ENCODE measurements at regions not wholly inside any gene's neighbourhood (a gene's known extent, or its start where the extent isn't known, plus 50 kb on each side); places are given as distances from the start of the nearest gene placed in this dataset.

DNA sequence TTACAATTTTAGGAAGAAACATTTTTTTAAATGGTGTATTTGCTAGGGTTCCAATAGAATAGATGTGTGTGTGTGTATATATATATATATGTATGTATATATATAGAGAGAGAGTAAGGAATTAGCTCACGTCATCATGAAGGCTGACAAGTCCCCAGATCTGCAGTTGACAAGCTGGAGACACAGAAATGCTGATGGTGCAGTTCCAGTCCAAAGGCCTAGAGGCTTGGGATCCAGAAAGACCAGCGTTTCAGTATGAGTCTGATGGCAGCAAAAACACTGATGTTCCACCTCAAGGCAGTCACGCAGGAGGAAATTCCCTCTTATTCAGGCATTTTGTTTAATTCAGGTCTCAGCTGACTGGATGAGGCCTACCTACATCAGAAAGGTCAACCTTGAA, 386.8 kb downstream of the PTH2R start:
- Histone ChIP-seq H3K4me3 (ENCODE audit: control insufficient read depth in 2 of 3, extremely low read depth in 1 of 3, insufficient read depth in 2 of 3, low read depth in 1 of 3, low read length in 3 of 3) (no peak overlapping the region), H3K9me1 (ENCODE audit: control insufficient read depth, extremely low read depth, insufficient read depth, low read length) (no peaks in the 10 kb centered on the region), H2AFZ (ENCODE audit: control insufficient read depth, low read length) (no peak overlapping the region), H3K9ac (ENCODE audit: control insufficient read depth, extremely low read depth, insufficient read depth, low read length) (no peak overlapping the region), H3K27me3 (ENCODE audit: control insufficient read depth, extremely low read depth, insufficient read depth, low read length) (no peaks in the 10 kb centered on the region), H3K9me3 (ENCODE audit: control insufficient read depth, low read depth, low read length) (no peaks in the 10 kb centered on the region), H3K36me3 (ENCODE audit: control insufficient read depth in 2 of 2, extremely low read depth in 1 of 2, insufficient read depth in 2 of 2, low read length in 2 of 2) (no peaks in the 10 kb centered on the region), H3K79me2 (ENCODE audit: control insufficient read depth, insufficient read depth, low read length) (no peaks in the 10 kb centered on the region), H3K4me1 (ENCODE audit: control insufficient read depth, extremely low read depth, insufficient read depth, low read length) (no peaks in the 10 kb centered on the region), H3K4me2 (ENCODE audit: control insufficient read depth, extremely low read depth, insufficient read depth, low read depth, low read length) (no peak overlapping the region), H4K20me1 (ENCODE audit: control insufficient read depth, extremely low read depth, insufficient read depth, low read length) (no peaks in the 10 kb centered on the region), H3K27ac (ENCODE audit: control insufficient read depth, insufficient read depth, low read length) (no peak overlapping the region)
- dilution Hi-C loops (cut with MboI; ENCODE audit: extremely low pct_ligation_motif_present, low sequenced_read_pairs) = no loop called here
- no peak for DNase-seq (ENCODE audit: low read depth, low spot score)
- no peak for FAIRE-seq
- TF ChIP-seq EZH2 (IDR thresholded peaks at IDR 0.05; ENCODE audit: low read length) = no peak
- TF ChIP-seq, protein P1, sequence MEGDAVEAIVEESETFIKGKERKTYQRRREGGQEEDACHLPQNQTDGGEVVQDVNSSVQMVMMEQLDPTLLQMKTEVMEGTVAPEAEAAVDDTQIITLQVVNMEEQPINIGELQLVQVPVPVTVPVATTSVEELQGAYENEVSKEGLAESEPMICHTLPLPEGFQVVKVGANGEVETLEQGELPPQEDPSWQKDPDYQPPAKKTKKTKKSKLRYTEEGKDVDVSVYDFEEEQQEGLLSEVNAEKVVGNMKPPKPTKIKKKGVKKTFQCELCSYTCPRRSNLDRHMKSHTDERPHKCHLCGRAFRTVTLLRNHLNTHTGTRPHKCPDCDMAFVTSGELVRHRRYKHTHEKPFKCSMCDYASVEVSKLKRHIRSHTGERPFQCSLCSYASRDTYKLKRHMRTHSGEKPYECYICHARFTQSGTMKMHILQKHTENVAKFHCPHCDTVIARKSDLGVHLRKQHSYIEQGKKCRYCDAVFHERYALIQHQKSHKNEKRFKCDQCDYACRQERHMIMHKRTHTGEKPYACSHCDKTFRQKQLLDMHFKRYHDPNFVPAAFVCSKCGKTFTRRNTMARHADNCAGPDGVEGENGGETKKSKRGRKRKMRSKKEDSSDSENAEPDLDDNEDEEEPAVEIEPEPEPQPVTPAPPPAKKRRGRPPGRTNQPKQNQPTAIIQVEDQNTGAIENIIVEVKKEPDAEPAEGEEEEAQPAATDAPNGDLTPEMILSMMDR (optimal IDR thresholded peaks at IDR 0.05 in 1 of 3, IDR thresholded peaks at IDR 0.05 in 1 of 3, conservative IDR thresholded peaks at IDR 0.05 in 1 of 3; ENCODE audit: extremely low read depth in 1 of 3, insufficient read depth in 2 of 3, low read length in 3 of 3) = no peak

DNA sequence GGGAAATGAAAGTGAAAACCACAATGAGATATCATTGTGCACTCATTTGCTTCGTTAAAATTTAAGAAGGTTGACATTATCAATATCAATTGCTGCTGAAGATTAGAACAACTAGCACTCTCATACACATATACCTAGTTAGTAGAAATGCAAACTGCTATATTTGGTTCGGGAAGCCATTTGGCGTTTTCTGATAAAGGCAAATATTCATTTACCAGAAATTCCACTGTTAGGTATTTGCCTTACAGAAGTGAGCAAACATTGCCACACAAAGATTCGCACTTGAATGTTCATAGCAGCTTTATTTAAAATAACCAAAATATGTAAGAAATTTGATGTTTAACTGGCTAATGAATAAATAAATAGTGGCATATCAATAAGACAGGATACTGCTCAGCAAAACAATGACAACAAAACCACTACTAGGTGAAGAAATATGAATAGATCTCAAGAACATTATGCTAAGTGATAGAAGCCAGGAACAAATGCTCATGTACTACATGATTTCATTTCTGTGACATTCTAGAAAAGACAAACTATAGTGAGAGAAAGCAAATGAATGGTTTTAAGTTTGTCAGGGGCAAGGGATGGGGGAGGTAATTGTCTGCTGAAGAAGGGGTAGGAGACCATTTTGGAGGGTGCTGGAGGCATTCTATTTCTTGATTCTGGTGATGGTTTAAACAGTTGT, 387.8 kb downstream of the PTH2R start:
- no peaks in the 10 kb centered on the region for H3K79me2 ChIP-seq (ENCODE audit: control insufficient read depth, insufficient read depth, low read length)
- H4K20me1 ChIP-seq (ENCODE audit: control insufficient read depth, extremely low read depth, insufficient read depth, low read length) = no peaks in the 10 kb centered on the region
- H3K4me2 ChIP-seq (ENCODE audit: control insufficient read depth, extremely low read depth, insufficient read depth, low read depth, low read length) = no peak overlapping the region
- H3K4me1 ChIP-seq (ENCODE audit: control insufficient read depth, extremely low read depth, insufficient read depth, low read length) = no peaks in the 10 kb centered on the region
- no peaks in the 10 kb centered on the region for H3K9me3 ChIP-seq (ENCODE audit: control insufficient read depth, low read depth, low read length)
- dilution Hi-C loops (cut with MboI; ENCODE audit: extremely low pct_ligation_motif_present, low sequenced_read_pairs) = no loop called here
- H3K9me1 ChIP-seq (ENCODE audit: control insufficient read depth, extremely low read depth, insufficient read depth, low read length) = no peaks in the 10 kb centered on the region
- H3K4me3 ChIP-seq (ENCODE audit: control insufficient read depth in 2 of 3, extremely low read depth in 1 of 3, insufficient read depth in 2 of 3, low read depth in 1 of 3, low read length in 3 of 3) = no peak overlapping the region
- H3K27me3 ChIP-seq (ENCODE audit: control insufficient read depth, extremely low read depth, insufficient read depth, low read length) = no peaks in the 10 kb centered on the region
- FAIRE-seq (no peak), DNase-seq (ENCODE audit: low read depth, low spot score) (no peak)
- no peak for TF ChIP-seq EZH2 (IDR thresholded peaks at IDR 0.05; ENCODE audit: low read length)
- TF ChIP-seq, protein P1 (optimal IDR thresholded peaks at IDR 0.05 in 1 of 3, IDR thresholded peaks at IDR 0.05 in 1 of 3, conservative IDR thresholded peaks at IDR 0.05 in 1 of 3; ENCODE audit: extremely low read depth in 1 of 3, insufficient read depth in 2 of 3, low read length in 3 of 3) = no peak
- no peak overlapping the region for H3K9ac ChIP-seq (ENCODE audit: control insufficient read depth, extremely low read depth, insufficient read depth, low read length)
- H3K36me3 ChIP-seq (ENCODE audit: control insufficient read depth in 2 of 2, extremely low read depth in 1 of 2, insufficient read depth in 2 of 2, low read length in 2 of 2) = no peaks in the 10 kb centered on the region
- no peak overlapping the region for H2AFZ ChIP-seq (ENCODE audit: control insufficient read depth, low read length)
- H3K27ac ChIP-seq (ENCODE audit: control insufficient read depth, insufficient read depth, low read length) = no peak overlapping the region

Measured in keratinocyte (primary cell).